GM21367 (cell line): ENCODE measurements at regions not wholly inside any gene's neighbourhood (a gene's known extent, or its start where the extent isn't known, plus 50 kb on each side); places are given as distances from the start of the nearest gene placed in this dataset.

ENCODE experiments used
- ATAC-seq: cut with Tn5 transposase; IDR thresholded peaks from one replicate; pipeline ENCODE4 v1.9.1; 2021; ENCODE audit not compliant: unreplicated experiment

GRCh38 chrX:5117816-5118215, 1110.9 kb downstream of the NLGN4X start:
- no peak for ATAC-seq

DNA sequence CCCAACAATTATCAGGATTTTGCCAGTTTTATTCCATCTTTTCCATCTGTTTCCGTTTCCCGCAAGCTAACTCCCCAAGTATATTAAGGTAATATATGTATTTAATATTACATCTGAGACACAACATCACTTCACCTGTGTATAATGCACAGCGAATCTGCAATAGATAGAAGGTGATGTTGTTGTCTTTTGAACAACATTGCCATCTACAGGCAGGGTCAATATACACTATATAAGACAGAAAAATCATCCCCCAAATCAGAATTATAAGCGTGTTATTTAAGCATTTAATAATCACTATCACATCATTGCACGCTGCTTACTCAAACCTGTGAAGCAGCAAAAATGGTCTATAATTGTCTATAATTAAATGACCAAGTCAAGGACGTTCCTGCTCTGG, 1115.5 kb downstream of the NLGN4X start:
- ATAC-seq, result no peak

GRCh38 chrX:5100004-5100403, 1128.7 kb downstream of the NLGN4X start:
- no peak for ATAC-seq

GRCh38 chrX:5086388-5086787, 1142.3 kb downstream of the NLGN4X start:
- no peak for ATAC-seq

GRCh38 chrX:5084279-5084678, 1144.4 kb downstream of the NLGN4X start:
- no peak for ATAC-seq

GRCh38 chrX:5082705-5083104, 1146.0 kb downstream of the NLGN4X start:
- ATAC-seq, result no peak

DNA sequence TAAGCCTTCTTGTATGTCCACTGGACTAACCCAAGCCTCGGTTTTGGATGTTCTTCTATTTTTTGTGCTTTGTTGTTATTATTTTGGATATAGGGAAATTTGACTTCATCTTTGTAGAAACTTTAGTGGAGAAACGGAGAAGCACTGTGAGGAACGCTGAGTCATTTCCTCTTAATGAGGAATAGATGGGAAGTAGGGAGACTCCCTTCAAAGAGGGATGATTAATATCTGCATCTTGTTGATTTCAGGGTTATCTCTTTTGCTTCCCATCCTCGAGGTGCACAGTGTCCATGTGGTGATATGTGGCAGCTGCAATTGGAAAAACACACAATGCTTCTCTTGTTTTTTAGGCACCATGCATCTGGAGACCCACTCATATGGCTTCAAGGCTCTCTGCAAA, 1147.9 kb downstream of the NLGN4X start:
- no peak for ATAC-seq

- ATAC-seq, result no peak
Measured at GRCh38 chrX:5068550-5068949, 1160.1 kb downstream of the NLGN4X start.

GRCh38 chrX:5057786-5058185, 1170.9 kb downstream of the NLGN4X start:
- ATAC-seq, result no peak

DNA sequence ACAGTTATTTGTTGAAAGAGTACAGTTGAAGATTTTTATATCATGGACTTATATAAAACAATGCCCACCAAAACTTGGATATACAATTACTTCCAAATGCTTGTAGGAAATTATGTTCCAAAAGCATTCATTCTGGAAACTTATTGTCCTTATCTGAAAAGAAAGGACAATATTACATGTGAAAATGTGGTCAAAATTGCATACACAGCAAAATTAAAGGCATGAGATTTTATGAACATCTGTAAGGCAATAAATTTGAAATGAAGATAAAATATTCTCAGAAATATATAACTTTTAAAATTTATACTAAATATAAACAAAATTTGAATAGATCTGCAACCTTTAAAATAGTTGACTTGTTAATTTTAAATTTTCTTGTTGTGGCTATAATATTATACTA, 1173.8 kb downstream of the NLGN4X start:
- ATAC-seq, result no peak

GRCh38 chrX:5051831-5052491, 1176.7 kb downstream of the NLGN4X start:
- ATAC-seq, result no peak

GRCh38 chrX:5042563-5042962, 1186.1 kb downstream of the NLGN4X start:
- no peak for ATAC-seq

DNA sequence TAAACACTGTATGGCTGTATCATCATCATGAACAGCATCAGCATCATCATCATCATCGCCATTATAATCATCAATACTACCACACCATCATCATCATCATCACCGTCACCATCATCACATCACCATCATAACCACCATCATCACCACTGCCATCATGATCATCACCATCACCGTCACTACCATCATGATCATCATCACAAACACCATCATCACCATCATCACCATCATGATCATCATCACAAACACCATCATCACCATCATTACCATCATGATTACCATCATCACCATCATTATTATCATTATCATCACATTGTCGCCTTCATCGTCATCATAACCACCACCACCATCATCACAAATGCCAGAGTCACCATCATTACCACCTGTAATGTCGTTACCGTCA, 1196.9 kb downstream of the NLGN4X start:
- ATAC-seq, result no peak

GRCh38 chrX:5015451-5015850, 1213.2 kb downstream of the NLGN4X start:
- ATAC-seq, result no peak

DNA sequence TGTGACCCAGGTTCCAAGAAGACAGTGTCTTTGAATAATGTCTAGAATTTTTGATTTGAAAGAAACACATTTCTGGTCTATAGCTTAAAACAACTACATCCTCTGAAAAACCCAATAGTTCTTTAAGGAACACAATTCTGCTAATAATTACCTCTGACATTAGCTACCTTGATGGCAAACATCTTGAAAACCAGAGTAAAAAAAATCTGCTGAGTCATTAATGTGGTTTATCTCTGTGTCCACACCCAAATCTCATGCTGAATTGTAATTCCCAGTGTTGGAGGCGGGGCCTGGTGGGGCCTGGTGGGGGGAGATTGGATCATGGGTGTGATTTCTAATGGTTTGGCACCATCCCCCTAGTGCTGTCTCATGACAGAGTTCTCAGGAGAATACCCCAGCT, 1233.8 kb downstream of the NLGN4X start:
- no peak for ATAC-seq

- no peak for ATAC-seq
Measured at GRCh38 chrX:4978613-4979012, 1250.1 kb downstream of the NLGN4X start.

DNA sequence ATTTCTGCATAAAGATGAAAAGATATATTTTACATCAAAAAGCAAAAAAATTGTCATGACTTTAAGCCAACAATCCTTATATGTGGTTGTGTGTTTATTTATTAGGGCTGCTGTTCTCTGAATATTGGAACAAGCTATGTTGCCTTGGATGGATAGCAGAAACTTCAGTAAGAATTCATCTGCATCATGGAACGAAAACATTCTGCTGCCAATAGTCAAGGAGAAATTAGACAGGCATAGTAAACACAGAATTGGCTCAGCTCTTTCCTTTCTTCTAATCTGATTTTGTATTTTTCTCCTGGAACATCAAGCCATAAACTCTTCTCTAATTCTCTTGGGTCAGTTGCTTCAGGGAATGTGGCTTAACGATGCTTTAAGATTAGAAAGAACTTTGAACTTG, 1257.0 kb downstream of the NLGN4X start:
- ATAC-seq, result no peak

GRCh38 chrX:4964112-4964511, 1250.7 kb upstream of the PRKX start:
- ATAC-seq, result no peak

DNA sequence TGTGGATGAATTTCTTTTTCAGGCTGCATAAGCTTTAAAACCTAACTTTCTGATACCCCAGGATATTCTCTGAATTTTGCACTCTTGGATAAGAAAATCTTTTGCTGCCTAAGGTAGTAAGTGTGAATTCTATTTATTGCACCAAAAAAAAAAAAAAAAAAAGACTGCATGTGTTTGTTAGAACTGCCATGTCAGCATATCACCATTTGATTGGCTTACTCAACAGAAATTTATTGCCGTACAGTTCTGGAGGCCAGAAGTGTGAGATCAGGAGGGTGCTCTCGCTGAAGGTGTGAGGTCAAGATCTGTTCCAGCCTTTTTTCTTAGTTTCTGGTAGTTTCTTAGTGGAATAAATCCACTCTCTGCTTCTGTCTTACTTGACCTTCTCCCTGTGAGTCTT, 1250.0 kb upstream of the PRKX start:
- ATAC-seq, result no peak

GRCh38 chrX:4944767-4945166, 1231.3 kb upstream of the PRKX start:
- ATAC-seq, result no peak

- peak; percentile 59 for ATAC-seq
Measured at GRCh38 chrX:4936315-4936714, 1222.9 kb upstream of the PRKX start.

DNA sequence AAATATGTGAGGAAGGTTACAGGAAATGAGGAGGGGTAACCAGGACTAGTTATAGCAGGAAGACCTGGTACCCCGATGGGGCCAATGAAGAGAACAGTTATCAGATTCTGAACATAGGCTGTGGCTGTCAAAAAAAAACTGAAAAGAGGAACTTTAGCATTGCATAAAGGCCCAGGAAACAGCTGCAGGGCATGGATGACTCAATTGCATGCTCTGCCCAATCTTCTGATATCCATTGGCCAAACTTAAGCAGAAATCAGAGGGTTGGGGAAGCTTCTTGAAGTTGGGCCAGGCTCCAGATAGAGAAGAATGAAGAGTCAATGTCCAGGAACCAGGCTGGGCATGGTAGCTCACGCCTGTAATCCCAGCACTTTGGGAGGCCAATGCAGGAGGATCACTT, 1222.4 kb upstream of the PRKX start:
- peak; percentile 70 for ATAC-seq

GRCh38 chrX:4935401-4935800, 1222.0 kb upstream of the PRKX start:
- ATAC-seq, result peak; percentile 31
